ENCODE measurements at regions not wholly inside any gene's neighbourhood (a gene's known extent, or its start where the extent isn't known, plus 50 kb on each side); places are given as distances from the start of the nearest gene placed in this dataset.

- no peak for TF ChIP-seq CTCF (IDR thresholded peaks at IDR 0.05)
- Mint-ChIP-seq H3K27ac (no peak overlapping the region), H3K27me3 (ENCODE audit: insufficient read depth) (no peaks in the 10 kb centered on the region), H3K36me3 (ENCODE audit: low read depth) (no peaks in the 10 kb centered on the region), H3K9me3 (peaks cover 27% of the 10 kb centered on the region), H3K4me1 (ENCODE audit: low read depth) (no peaks in the 10 kb centered on the region), H3K4me3 (no peak overlapping the region)
- no peak for DNase-seq
Measured at GRCh38 chr4:160894809-160895208, 1269.0 kb downstream of the FSTL5 start.

GRCh38 chr4:160927311-160927710 is 1236.5 kb downstream of the FSTL5 start:
- Mint-ChIP-seq H3K36me3 (ENCODE audit: low read depth) (no peaks in the 10 kb centered on the region), H3K4me3 (no peak overlapping the region), H3K9me3 (peaks cover 23% of the 10 kb centered on the region), H3K4me1 (ENCODE audit: low read depth) (no peaks in the 10 kb centered on the region), H3K27me3 (ENCODE audit: insufficient read depth) (no peaks in the 10 kb centered on the region), H3K27ac (no peak overlapping the region)
- no peak for DNase-seq
- TF ChIP-seq CTCF (IDR thresholded peaks at IDR 0.05) = no peak

- Mint-ChIP-seq H3K27me3 (ENCODE audit: insufficient read depth) (no peaks in the 10 kb centered on the region), H3K36me3 (ENCODE audit: low read depth) (no peaks in the 10 kb centered on the region), H3K4me1 (ENCODE audit: low read depth) (no peaks in the 10 kb centered on the region), H3K4me3 (no peak overlapping the region), H3K9me3 (peaks cover 23% of the 10 kb centered on the region), H3K27ac (no peak overlapping the region)
- DNase-seq = no peak
- no peak for TF ChIP-seq CTCF (IDR thresholded peaks at IDR 0.05)
Measured at GRCh38 chr4:160928482-160928881, 1235.3 kb downstream of the FSTL5 start.

- TF ChIP-seq CTCF (IDR thresholded peaks at IDR 0.05) = no peak
- DNase-seq = no peak
- Mint-ChIP-seq H3K27ac (no peak overlapping the region), H3K4me3 (no peak overlapping the region), H3K9me3 (peaks cover 36% of the 10 kb centered on the region), H3K36me3 (ENCODE audit: low read depth) (no peaks in the 10 kb centered on the region), H3K27me3 (ENCODE audit: insufficient read depth) (no peaks in the 10 kb centered on the region), H3K4me1 (ENCODE audit: low read depth) (no peaks in the 10 kb centered on the region)
Measured at GRCh38 chr4:160947653-160948052, 1216.1 kb downstream of the FSTL5 start.

- no peak overlapping the region for H3K4me3 Mint-ChIP-seq
- TF ChIP-seq CTCF (IDR thresholded peaks at IDR 0.05) = no peak
- peaks cover 22% of the 10 kb centered on the region for H3K9me3 Mint-ChIP-seq
- H3K27ac Mint-ChIP-seq = no peak overlapping the region
- no peaks in the 10 kb centered on the region for H3K27me3 Mint-ChIP-seq (ENCODE audit: insufficient read depth)
- no peak for DNase-seq
- H3K36me3 Mint-ChIP-seq (ENCODE audit: low read depth) = no peaks in the 10 kb centered on the region
- no peaks in the 10 kb centered on the region for H3K4me1 Mint-ChIP-seq (ENCODE audit: low read depth)
Measured at GRCh38 chr4:160956875-160957274, 1206.9 kb downstream of the FSTL5 start.

- Mint-ChIP-seq H3K9me3 (peaks cover 32% of the 10 kb centered on the region), H3K4me1 (ENCODE audit: low read depth) (no peaks in the 10 kb centered on the region), H3K4me3 (no peak overlapping the region), H3K27ac (no peak overlapping the region), H3K36me3 (ENCODE audit: low read depth) (no peaks in the 10 kb centered on the region), H3K27me3 (ENCODE audit: insufficient read depth) (no peaks in the 10 kb centered on the region)
- DNase-seq = no peak
- TF ChIP-seq CTCF (IDR thresholded peaks at IDR 0.05) = no peak
Measured at GRCh38 chr4:160969925-160970324, 1193.9 kb downstream of the FSTL5 start.
